ENCODE measurements at regions not wholly inside any gene's neighbourhood (a gene's known extent, or its start where the extent isn't known, plus 50 kb on each side); places are given as distances from the start of the nearest gene placed in this dataset.

DNA sequence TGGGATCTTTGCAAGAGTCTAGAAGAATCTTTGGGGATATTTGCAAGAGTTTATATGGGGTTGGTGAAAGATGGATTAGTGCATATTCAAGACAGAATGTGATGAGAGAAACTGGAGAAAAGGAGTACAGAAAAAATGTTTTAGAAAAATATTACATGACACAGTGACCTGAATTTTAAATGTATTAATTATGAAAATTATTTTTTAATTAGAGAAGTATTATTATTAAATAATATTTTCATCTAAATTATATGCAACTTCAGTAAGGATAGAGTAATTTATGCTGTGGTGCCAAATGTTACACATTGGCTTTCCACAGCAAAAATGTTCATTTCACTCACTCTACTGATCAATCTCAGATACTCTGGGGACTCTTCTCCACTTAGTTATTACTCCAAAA is 1442.8 kb upstream of the SLC39A10 start:
- TF ChIP-seq CTCF (IDR thresholded peaks at IDR 0.05; ENCODE audit: poor library complexity) (no peak), EZH2 (IDR thresholded peaks at IDR 0.05; ENCODE audit: borderline replicate concordance) (no peak), EZH2phosphoT487 (IDR thresholded peaks at IDR 0.05; ENCODE audit: low read depth, severe bottlenecking, unreplicated experiment) (no peak)

Data from hepatocyte (in vitro differentiated cells).